ENCODE measurements at regions not wholly inside any gene's neighbourhood (a gene's known extent, or its start where the extent isn't known, plus 50 kb on each side); places are given as distances from the start of the nearest gene placed in this dataset.
"Not testable (repeated sequence)": the region's sequence is repeated elsewhere in the genome, so short reads cannot be mapped to it uniquely, and the experiment has no call there.

- DNase-seq: no peak
- no peak overlapping the region for H3K4me3 ChIP-seq
- no peak overlapping the region for H3K9ac ChIP-seq (ENCODE audit: low read depth in 2 of 2, low read length in 2 of 2)
- H3K27me3 ChIP-seq: no peaks in the 10 kb centered on the region
- no peaks in the 10 kb centered on the region for H3K9me3 ChIP-seq
- H3K4me1 ChIP-seq: no peaks in the 10 kb centered on the region
- H3K36me3 ChIP-seq: no peaks in the 10 kb centered on the region
- H3K27ac ChIP-seq: no peak overlapping the region
- TF ChIP-seq CTCF (IDR thresholded peaks at IDR 0.05): no peak
- intact Hi-C loops (cut with DNase I): no loop called here
These were observed 67.8 kb upstream of the ABCD3 start for GRCh38 chr1:94350350-94350924.

- Histone ChIP-seq H3K9ac (ENCODE audit: low read depth in 2 of 2, low read length in 2 of 2) (no peak overlapping the region), H3K4me1 (no peaks in the 10 kb centered on the region), H3K4me3 (no peak overlapping the region), H3K27ac (no peak overlapping the region), H3K36me3 (no peaks in the 10 kb centered on the region), H3K9me3 (no peaks in the 10 kb centered on the region), H3K27me3 (no peaks in the 10 kb centered on the region)
- TF ChIP-seq CTCF (IDR thresholded peaks at IDR 0.05): no peak
- DNase-seq: no peak
- intact Hi-C loops (cut with DNase I): no loop called here
These were observed 68.3 kb upstream of the ABCD3 start for GRCh38 chr1:94349853-94350252.

GRCh38 chr1:94348386-94348785, 69.8 kb upstream of the ABCD3 start:
- H3K9me3 ChIP-seq; H3K4me1 ChIP-seq; H3K4me3 ChIP-seq; H3K27ac ChIP-seq; H3K36me3 ChIP-seq; H3K27me3 ChIP-seq; H3K9ac ChIP-seq (ENCODE audit: low read depth in 2 of 2, low read length in 2 of 2); intact Hi-C loops (cut with DNase I); DNase-seq: not testable (repeated sequence)

GRCh38 chr1:94345148-94345721, 73.0 kb upstream of the ABCD3 start:
- Histone ChIP-seq H3K27me3 (no peaks in the 10 kb centered on the region), H3K4me3 (no peak overlapping the region), H3K36me3 (no peaks in the 10 kb centered on the region), H3K27ac (no peak overlapping the region), H3K4me1 (no peaks in the 10 kb centered on the region), H3K9ac (ENCODE audit: low read depth in 2 of 2, low read length in 2 of 2) (no peak overlapping the region), H3K9me3 (no peaks in the 10 kb centered on the region)
- no peak for DNase-seq
- TF ChIP-seq CTCF (IDR thresholded peaks at IDR 0.05): no peak
- intact Hi-C loops (cut with DNase I): no loop called here

GRCh38 chr1:94342416-94342815, 75.8 kb upstream of the ABCD3 start:
- no peak overlapping the region for H3K27ac ChIP-seq
- H3K36me3 ChIP-seq: no peaks in the 10 kb centered on the region
- no peak overlapping the region for H3K4me3 ChIP-seq
- TF ChIP-seq CTCF (IDR thresholded peaks at IDR 0.05): no peak
- intact Hi-C loops (cut with DNase I): no loop called here
- no peaks in the 10 kb centered on the region for H3K9me3 ChIP-seq
- H3K4me1 ChIP-seq: no peaks in the 10 kb centered on the region
- no peaks in the 10 kb centered on the region for H3K27me3 ChIP-seq
- no peak overlapping the region for H3K9ac ChIP-seq (ENCODE audit: low read depth in 2 of 2, low read length in 2 of 2)
- DNase-seq: no peak

GRCh38 chr1:94339206-94339927, 78.8 kb upstream of the ABCD3 start:
- no peak overlapping the region for H3K4me3 ChIP-seq
- H3K27me3 ChIP-seq: no peaks in the 10 kb centered on the region
- no peak overlapping the region for H3K27ac ChIP-seq
- no peaks in the 10 kb centered on the region for H3K9me3 ChIP-seq
- H3K4me1 ChIP-seq: no peaks in the 10 kb centered on the region
- no peaks in the 10 kb centered on the region for H3K36me3 ChIP-seq
- H3K9ac ChIP-seq (ENCODE audit: low read depth in 2 of 2, low read length in 2 of 2): no peak overlapping the region
- no peak for DNase-seq
- TF ChIP-seq CTCF (IDR thresholded peaks at IDR 0.05): no peak
- intact Hi-C loops (cut with DNase I): loop anchor here (5.0 kb wide), 2 partner anchors 123 to 312 kb away; no protein-coding TSS in a partner anchor
